SK-N-MC (cell line): ENCODE measurements at regions not wholly inside any gene's neighbourhood (a gene's known extent, or its start where the extent isn't known, plus 50 kb on each side); places are given as distances from the start of the nearest gene placed in this dataset.

Source experiments
- EZH2 ChIP-seq: fragments of 200-600 bp; sonication (generic); IDR thresholded peaks from one replicate; pipeline ENCODE4 v1.6.1; 2017; ENCODE audit warnings: antibody characterized with exemption
- FOXP2 ChIP-seq: optimal IDR thresholded peaks from 2 replicates; pipeline ENCODE3; 2011; ENCODE audit warnings: mild to moderate bottlenecking, moderate library complexity; ENCODE audit not compliant: insufficient read depth; ENCODE audit errors: extremely low read length, control extremely low read depth
- POLR2AphosphoS5 ChIP-seq: IDR thresholded peaks from 2 replicates; pipeline ENCODE4 v1.6.1; 2012; ENCODE audit warnings: mild to moderate bottlenecking, low read depth, low read length, borderline replicate concordance

DNA sequence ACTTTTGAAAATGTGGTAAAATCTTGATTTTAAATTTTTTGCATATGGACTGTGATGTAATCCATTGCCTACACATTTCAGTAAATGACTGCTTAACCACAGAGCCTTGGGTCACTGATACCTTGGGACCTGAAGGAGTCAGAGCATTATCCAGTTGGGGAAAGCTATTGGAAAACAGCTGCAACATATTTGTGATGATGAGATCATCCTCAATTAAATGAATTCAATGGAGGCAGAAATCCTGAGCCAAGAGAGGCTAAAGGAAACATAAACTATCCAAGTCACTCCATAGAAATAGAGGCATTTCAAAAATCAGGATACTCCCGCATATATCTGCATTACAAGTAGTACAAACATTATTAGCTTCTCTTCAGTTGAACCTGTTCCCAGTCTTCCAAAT is 99.8 kb upstream of the PRMT6 start:
- no peak for TF ChIP-seq EZH2
- TF ChIP-seq POLR2AphosphoS5 = no peak
- TF ChIP-seq FOXP2 = no peak
